SHP77 treated with DMSO at 0.1 percent for 48 hours (cell line): ENCODE measurements at regions not wholly inside any gene's neighbourhood (a gene's known extent, or its start where the extent isn't known, plus 50 kb on each side); places are given as distances from the start of the nearest gene placed in this dataset.

Experiments used
- DNase-seq: peaks from one replicate; lab custom pipeline; 2025; lab: John Stamatoyannopoulos, UW

- DNase-seq = no peak
Measured at GRCh38 chr13:74389056-74389455, 254.9 kb upstream of the KLF12 start.

DNA sequence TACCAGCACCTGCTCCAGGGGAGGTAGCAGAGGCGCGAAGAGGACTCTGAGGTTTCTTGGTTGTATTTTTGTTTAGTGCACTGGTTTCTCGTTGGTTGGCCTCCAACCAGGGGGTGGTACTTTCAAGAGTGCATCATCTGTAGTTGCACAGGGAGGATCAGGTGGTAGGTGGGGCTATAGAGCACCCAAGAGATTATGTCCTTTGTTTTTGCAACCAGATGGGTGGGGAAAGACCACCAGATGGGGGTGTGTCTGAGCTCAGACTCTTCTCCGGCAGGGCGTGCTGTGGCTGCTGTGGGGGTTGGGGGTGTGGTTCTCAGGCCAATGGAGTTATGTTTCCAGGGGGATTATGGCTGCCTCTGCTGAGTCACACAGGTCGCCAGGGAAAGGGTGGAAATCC lies 254.4 kb upstream of the KLF12 start:
- no peak for DNase-seq

GRCh38 chr13:74372511-74372910 lies 238.3 kb upstream of the KLF12 start:
- DNase-seq = no peak

GRCh38 chr13:74367193-74367592 lies 233.0 kb upstream of the KLF12 start:
- no peak for DNase-seq

DNA sequence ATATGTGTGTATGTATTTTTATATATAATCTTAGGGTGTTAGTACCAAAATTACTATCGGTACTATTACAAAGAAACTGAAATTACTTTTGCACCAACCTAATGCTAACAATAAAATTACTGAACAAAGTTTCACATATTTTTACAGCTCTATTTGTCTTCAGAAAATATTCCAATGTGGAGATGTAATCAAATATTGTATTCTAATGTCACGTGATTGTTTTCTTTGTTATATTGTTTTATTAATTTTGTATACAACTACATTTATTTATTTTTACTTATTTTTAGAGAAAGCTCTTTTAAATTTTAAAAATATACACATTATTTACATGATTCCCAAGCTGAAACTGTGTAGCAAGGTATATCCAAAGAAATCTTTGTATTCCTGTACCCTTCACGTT lies 227.1 kb upstream of the KLF12 start:
- DNase-seq = no peak

DNA sequence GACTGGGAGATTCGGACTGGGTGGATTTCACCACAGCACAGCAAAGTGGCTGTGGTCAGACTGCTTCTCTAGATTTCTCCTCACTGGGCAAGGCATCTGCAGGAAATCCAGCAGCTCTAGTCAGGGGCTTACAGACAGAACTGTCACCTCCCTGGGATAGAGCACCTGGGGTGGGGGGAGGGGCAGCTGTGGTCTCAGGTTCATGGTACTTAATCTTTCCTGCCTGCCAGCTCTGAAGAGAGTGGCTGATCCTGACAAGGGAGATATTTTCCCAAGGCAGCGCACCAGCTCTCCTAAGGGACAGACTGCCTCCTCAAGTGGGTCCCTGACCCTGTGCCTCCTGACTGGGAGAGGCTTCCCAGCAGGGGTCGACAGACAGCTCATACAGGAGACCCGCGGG lies 212.8 kb upstream of the KLF12 start:
- no peak for DNase-seq

DNA sequence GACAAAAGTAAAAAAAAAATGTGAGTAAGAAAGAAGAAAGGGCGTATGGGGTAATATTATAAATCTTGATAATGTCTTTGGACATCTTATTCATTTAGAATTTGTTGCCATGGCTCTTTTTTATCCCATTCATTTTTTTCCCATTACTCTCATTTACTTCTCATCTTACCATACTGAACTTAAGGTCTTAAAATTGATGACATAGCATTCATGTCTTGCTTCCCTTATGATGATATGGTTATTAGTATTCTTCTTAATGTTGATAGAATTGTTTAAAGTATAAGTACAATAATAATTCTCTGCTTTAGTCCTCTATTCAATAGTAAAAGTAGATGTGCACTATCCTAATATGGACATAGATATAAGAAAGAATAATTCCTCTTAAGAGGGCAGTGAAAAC lies 204.1 kb upstream of the KLF12 start:
- no peak for DNase-seq

DNA sequence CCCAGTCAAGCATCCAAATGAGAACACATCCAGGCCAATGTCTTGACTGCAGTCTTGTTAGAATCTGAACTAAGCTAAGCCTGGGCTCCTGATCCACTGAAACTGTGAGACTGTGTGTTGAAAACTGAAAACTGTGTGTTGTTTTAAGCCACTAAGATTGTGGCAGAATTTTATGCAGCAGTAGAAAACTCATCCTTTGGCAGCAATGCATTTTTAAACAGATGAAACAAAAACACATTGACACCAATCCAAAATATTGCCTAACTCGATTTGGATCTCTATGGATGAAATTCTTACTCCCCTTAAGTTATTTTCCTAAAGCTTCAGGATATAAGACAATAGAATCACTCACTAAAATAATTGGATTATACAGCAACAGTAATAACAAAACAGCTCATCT lies 202.3 kb upstream of the KLF12 start:
- no peak for DNase-seq

- DNase-seq = no peak
Measured at GRCh38 chr13:74335370-74335769, 201.2 kb upstream of the KLF12 start.

- no peak for DNase-seq
Measured at GRCh38 chr13:74329962-74330361, 195.8 kb upstream of the KLF12 start.

GRCh38 chr13:74325106-74325505 lies 190.9 kb upstream of the KLF12 start:
- peak; percentile 94 for DNase-seq

- no peak for DNase-seq
Measured at GRCh38 chr13:74324338-74324737, 190.1 kb upstream of the KLF12 start.

DNA sequence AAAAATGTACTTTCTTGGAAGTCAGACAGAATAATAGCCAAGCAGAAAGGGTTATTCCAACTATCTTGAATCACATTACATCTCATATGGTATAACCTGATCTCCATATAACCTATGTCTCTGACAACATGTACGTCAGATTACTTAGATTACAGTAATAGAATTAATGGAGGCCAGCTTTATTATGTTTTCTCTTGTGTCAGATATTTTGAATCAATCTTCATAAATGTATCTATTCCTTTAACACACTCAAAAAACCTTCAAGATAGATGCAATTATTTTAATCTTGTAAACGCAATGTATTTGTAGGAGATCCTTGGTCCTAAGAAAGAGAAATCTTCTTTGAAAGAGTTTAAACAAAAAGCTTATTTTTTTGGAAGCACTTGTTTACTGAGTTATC lies 188.4 kb upstream of the KLF12 start:
- no peak for DNase-seq

GRCh38 chr13:74320282-74320681 lies 186.1 kb upstream of the KLF12 start:
- no peak for DNase-seq

DNA sequence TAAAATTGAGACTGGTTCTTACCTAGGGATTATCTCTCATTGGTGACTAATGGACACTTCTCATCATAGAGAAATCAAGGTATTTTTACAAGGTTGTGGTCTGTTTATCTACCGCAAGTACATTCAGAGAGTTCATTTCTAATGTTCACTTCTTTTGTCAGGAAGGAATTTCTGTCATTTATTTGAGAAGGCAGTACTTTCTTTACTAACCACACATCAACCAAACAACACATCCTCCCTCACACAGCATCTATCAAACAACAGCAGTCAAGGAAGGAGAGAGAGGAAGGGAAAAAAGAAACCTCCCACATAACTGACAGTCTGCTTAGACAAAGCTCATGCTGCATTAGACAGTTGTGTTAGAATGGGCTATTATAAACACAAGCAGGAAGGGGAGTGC lies 182.3 kb upstream of the KLF12 start:
- DNase-seq = no peak

DNA sequence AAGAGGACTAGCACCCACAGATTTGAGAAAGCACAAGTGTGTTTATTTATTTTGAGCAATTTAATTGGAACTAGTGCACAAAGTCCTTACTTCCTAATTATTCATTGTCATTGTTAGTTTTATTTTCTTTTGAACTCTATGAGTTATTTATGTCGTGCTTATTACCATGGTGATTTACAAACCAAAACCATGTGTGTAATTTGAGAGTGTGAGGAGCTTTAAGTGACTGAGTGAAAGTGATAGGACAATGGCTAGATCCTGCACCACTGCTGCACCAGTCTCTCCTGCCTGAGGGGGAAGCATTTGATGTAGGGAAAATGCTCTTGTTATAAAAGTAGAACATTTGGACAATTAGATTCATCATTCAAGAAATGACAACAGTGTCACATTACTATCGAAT lies 172.3 kb upstream of the KLF12 start:
- no peak for DNase-seq

- no peak for DNase-seq
Measured at GRCh38 chr13:74305876-74306275, 171.7 kb upstream of the KLF12 start.

DNA sequence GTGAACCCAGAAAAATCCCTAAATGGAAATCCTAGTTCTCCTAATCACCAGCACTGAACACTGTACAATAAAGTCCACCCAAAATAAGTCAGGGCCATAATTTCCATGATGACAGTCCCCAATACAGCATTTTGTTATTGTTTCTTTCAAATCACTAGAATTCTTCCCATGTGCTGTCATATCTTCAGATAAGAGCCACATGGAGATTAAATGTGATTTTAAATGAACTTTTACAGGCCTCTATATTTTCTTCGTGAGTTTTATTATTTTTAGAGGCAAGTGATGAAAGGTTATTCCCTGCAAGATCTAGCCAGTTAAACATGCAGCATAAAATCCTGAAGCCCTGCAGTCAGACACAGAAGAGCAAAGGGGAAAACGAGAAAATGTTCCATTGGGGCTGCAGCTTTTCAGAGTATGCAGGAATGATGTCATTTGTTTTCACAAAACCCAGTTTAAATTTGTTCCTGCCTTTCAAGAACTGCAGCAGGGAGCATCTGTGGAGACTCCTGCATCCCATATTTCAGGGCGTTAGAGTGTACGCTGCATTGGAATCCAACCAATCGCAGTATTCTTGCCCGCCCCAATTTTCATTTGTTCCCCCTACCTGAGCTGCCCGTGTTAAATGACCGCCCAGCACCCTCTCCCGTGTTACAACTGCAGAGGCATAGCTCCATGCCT lies 167.2 kb upstream of the KLF12 start:
- no peak for DNase-seq

GRCh38 chr13:74300162-74300561 lies 166.0 kb upstream of the KLF12 start:
- DNase-seq = no peak

- no peak for DNase-seq
Measured at GRCh38 chr13:74299721-74300120, 165.5 kb upstream of the KLF12 start.

DNA sequence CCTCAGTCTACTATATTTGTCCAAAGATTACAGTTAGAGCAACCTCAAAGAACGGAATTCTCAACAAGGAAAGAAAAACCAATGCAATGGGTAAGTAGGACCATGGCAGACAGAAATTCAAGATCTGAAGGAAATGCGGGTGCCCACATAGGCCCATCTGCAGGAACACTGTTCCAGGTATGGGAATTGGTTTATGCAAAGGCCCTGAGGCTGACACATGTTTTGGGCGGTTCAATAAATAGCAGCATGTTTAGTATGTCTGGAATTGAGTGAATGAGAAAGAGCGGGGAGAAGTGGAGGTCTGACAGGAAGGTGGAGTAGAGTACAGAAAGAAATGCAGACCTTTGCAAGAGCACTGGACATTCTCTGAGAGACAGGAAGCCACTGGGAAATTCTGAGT lies 164.7 kb upstream of the KLF12 start:
- no peak for DNase-seq

DNA sequence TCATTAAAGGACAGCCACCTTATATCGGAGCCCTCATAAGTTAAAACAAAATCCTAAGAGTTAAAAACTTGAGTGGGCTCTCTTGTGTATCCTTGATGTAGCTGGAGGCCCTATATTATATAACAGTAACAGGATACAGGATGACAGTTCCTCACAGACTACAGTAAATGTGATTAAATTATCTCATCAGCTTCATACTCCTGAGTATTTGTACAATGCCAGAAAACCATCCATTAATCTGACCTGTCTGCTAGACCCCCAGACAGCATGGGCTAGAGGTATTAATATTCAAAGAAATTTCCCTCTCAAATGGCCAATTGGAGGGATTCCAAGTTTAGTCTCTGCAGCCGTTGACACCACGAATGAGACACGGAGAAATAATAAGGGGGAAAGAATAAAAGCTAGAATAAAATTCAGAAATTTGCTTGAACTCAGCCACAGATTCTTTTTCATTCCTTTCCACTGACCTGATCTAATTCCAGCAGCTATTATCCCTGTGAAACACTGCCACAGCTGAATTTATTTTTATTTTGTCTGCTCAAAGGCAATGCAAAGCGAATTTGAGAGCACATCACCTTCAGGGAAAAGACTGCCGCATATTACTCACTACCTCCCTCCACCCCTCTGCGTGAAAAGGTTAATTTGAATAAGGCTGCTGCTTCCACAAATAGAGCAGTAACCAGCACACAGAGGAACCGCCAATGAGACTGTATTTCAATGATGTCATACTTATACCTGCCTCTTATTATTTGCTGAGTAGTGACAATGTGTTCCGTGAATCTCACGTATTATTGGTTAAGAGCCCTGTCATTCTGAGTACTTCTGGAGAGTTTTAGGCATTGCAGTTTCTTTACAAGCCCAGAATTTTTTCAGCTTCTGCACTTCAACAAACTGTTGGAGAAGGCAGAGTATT lies 155.9 kb upstream of the KLF12 start:
- peak; percentile 93 for DNase-seq

GRCh38 chr13:74289107-74289506 lies 154.9 kb upstream of the KLF12 start:
- DNase-seq = no peak
